HG02588 (cell line): ENCODE measurements at regions not wholly inside any gene's neighbourhood (a gene's known extent, or its start where the extent isn't known, plus 50 kb on each side); places are given as distances from the start of the nearest gene placed in this dataset.
"Not testable (repeated sequence)": the region's sequence is repeated elsewhere in the genome, so short reads cannot be mapped to it uniquely, and the experiment has no call there.

ENCODE experiments used
- ATAC-seq: cut with Tn5 transposase; IDR thresholded peaks from one replicate; pipeline ENCODE4 v1.9.1; 2021; ENCODE audit warnings: mild to moderate bottlenecking, moderate library complexity; ENCODE audit not compliant: unreplicated experiment

GRCh38 chr15:21717661-21718060, 159.9 kb downstream of the POTEB start:
- ATAC-seq = peak; percentile 30

DNA sequence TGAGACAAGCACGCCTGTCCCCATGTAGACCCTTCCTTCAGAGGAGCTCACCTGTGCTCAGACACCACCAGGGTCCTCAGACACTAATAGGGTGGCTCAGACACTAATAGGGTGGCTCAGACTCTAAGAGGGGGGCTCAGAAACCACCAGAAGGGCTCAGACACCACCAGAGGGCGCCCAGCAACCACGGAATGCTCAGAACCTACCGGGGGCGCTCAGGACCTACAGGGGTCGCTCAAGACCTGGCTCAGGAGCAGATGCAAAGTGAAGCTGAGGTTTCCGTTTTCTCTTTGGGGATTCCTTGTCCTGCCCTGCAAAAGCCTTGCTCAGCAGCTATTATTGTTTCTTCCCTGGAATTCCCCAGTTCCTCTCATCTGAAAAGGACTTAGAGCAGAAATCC, 172.1 kb downstream of the POTEB start:
- peak; percentile 94 for ATAC-seq

GRCh38 chr15:21698620-21699019, 178.9 kb downstream of the POTEB start:
- not testable (repeated sequence) for ATAC-seq

DNA sequence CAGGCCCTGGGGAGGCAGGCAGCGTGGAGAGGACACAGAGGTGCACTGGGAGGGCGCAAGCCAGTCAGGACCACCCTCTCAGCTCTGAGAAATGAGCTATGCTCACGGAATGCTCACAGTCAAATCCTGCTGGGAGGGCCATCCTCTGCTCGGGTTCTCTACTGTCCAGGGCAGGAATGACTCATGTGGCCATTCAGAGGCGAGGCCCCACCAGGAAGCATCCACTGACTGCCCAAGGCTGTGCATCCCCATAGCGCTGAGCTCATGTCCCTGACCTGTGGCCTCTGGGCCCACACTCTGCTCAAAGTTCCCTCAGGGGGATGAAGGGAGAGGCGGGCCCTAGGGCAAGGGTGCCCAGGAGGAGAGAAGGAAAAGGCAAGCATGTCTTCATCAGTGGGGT, 182.4 kb downstream of the POTEB start:
- not testable (repeated sequence) for ATAC-seq

DNA sequence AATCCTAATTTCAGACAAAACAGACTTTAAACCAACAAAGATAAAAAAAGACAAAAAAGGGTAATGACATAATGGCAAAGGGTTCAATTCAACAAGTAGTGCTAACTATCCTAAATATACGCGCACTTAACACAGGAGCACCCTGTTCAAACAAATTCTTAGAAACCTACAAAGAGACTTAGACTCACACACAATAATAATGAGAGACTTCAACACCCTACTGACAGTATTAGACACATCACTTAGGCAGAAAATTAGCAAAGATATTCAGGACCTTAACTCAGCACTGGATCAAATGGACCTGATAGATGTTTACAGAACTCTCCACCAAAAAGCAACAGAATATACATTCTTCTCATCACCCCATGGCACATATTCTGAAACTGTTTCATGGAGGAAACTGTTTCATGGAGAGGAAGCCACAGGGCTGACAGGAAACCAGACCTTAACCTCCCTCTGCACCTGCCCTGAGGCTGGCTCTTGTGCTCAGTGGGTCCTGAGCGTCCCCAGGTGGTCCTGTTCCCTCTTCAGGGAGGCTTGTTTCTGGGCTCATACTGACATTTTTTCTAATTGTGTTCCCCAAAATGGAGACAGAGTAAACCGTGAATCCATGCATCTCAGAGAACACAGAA, 184.9 kb downstream of the POTEB start:
- not testable (repeated sequence) for ATAC-seq

DNA sequence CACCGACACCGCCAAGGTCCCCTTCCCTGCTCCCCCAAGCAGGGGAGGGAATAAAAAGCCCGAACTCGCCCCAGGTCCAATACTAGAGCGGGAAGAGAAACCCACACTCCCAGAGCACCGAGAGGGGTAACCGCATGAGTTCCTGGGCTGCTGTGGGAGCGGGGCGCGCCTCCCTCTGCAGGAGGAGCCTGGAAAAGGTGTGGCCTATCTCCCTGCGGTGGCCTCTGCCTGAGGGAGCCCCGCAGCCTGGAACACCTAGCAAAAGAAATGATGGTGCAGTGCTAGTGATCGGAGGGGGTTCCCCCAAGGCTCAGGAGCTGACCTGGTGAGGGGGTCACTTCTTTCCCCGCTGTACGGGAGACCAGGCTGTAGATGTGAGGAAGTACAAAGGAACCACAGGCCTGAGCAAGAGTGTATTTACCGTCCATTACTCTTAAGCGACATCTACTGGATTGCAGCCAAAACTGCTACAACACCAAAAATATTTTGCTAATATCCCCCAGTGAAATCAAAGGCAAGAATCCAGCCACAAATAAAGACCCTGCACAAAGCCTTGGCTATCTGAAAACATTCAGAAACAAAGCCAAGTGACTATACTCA, 216.6 kb upstream of the POTEB3 start:
- peak; percentile 87 for ATAC-seq

- ATAC-seq = peak; percentile 44
These were observed 215.9 kb upstream of the POTEB3 start for GRCh38 chr15:21656114-21656746.

- ATAC-seq = not testable (repeated sequence)
These were observed 213.4 kb upstream of the POTEB3 start for GRCh38 chr15:21653707-21654106.

GRCh38 chr15:21638770-21639169, 198.5 kb upstream of the POTEB3 start:
- ATAC-seq = not testable (repeated sequence)

GRCh38 chr15:21626694-21627093, 186.4 kb upstream of the POTEB3 start:
- ATAC-seq = not testable (repeated sequence)

- ATAC-seq = not testable (repeated sequence)
These were observed 168.9 kb upstream of the POTEB3 start for GRCh38 chr15:21609223-21609622.

GRCh38 chr15:21565426-21565825, 125.1 kb upstream of the POTEB3 start:
- not testable (repeated sequence) for ATAC-seq

GRCh38 chr15:21551809-21552208, 111.5 kb upstream of the POTEB3 start:
- ATAC-seq = peak; percentile 79

DNA sequence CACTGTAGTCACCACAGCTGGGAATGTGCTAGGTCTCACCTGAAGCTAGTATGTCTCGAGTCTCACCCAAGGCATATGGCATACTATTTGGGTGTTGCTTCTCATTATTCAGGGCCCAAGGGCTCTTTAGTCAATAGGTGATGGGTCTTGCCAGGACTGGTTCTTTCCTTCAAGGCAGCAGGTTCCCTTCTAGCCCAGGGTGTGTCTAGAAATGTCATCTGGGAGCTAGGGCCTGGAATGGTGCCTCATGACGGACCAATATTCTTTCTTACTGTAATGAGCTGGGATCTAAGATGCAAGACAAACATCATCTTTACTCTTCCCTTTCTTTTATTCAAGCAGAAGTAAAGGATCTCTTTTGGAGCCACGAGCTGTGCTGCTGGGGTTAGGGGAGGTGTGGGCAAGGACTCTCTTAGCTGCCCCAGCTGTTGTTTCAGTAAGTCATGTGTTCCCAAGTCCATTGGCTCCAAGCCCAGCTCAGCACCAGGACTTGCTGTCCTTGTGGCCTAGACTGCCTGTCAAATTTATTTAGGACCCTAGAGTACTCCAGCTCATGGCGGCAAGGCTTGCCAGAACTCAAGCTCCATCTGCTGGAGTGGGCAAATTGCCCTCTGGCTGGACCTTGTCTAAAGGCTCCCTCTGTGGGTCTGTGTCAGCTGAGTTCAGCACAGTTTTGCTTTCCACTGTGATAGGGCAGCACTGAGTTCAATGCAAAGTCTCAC, 106.0 kb upstream of the POTEB3 start:
- ATAC-seq = not testable (repeated sequence)

GRCh38 chr15:21532785-21533184, 92.5 kb upstream of the POTEB3 start:
- ATAC-seq = not testable (repeated sequence)

GRCh38 chr15:21516248-21516647, 75.9 kb upstream of the POTEB3 start:
- not testable (repeated sequence) for ATAC-seq

DNA sequence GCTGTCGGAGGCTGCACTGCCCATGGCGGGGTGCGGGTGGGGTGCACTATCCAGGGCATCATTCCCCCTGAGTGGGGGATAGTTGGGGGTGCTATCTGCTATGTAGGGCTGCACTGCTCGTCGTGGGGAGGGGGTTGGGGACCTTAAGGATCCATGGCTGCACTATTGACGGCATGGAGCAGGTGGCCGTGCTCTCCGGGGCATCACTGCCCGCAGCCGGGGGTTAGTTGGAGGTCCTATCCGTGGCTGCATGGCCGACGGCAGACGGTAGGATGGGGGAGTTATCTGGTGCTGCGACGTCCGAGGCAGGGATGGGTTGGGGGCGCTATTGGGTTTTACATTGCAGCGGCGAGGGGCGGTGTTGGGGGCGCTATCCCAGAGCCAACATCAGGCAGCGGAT, 75.0 kb upstream of the POTEB3 start:
- not testable (repeated sequence) for ATAC-seq

DNA sequence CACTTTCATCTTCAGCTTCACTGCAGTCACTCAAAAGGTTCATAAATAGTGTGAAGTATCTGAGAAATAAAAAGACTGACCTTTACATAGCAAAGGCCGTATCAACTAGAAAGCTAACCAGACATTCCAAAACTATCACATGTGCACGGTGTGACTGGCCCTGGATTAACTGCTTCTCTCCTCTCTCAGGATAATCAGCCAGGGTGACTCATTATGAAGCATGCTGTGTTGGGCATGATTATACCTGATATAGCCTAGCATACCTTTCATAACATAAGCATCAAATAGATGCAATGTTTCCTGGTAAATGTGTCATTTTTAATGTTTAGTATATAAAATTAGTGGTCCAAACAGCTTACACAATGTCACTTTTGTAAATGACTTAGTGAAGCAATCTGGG, 62.7 kb upstream of the POTEB3 start:
- not testable (repeated sequence) for ATAC-seq
